Adrenal gland (tissue), 9 donors: ENCODE measurements at regions not wholly inside any gene's neighbourhood (a gene's known extent, or its start where the extent isn't known, plus 50 kb on each side); places are given as distances from the start of the nearest gene placed in this dataset.

Experiments used
- DNase-seq, 7 donors: peaks; one replicate each; pipeline ENCODE4 v3.0.0-alpha.2; 2019 to 2020
- H3K27ac ChIP-seq, 5 donors: fragments of 200-600 bp; sonication (generic) in 4 of 5; 1 replicate in 3 of 5; 2 replicates in 2 of 5; pipeline versions ENCODE4 v1.5.1 to v1.8.0; 2016 to 2020; ENCODE audit warnings: mild to moderate bottlenecking in 1 of 5
- H3K27me3 ChIP-seq: fragments of 200-600 bp; 2 replicates; pipeline ENCODE4 v1.8.0; 2021
- H3K36me3 ChIP-seq, 2 donors: fragments of 200-600 bp; replicated peaks in 1 of 2; 1 replicate in 1 of 2; 2 replicates in 1 of 2; pipeline versions ENCODE4 v1.5.1 to v1.8.0; 2018 to 2022
- H3K4me1 ChIP-seq, 2 donors: fragments of 200-600 bp; replicated peaks in 1 of 2; 1 replicate in 1 of 2; 2 replicates in 1 of 2; pipeline versions ENCODE4 v1.5.1 to v1.8.0; 2018 to 2021
- H3K4me3 ChIP-seq, 4 donors: fragments of 200-600 bp; sonication (generic) in 3 of 4; one replicate each; pipeline ENCODE4 v1.5.1; 2016 to 2018
- H3K9me3 ChIP-seq, 3 donors: fragments of 200-600 bp; sonication (generic) in 1 of 3; replicated peaks in 1 of 3; 1 replicate in 2 of 3; 2 replicates in 1 of 3; pipeline versions ENCODE4 v1.5.1 to v1.8.0; 2016 to 2021
- CTCF ChIP-seq, 6 experiments: fragments of 450-650 bp in 4 of 6; fragments of 200-600 bp in 2 of 6; sonication (generic) in 1 of 6; IDR thresholded peaks; 1 replicate in 5 of 6; 2 replicates in 1 of 6; pipeline versions ENCODE4 v1.5.1 to v1.8.0; 2016 to 2021; ENCODE audit warnings: antibody characterized with exemption in 6 of 6, mild to moderate bottlenecking in 2 of 6, moderate library complexity in 1 of 6
- POLR2A ChIP-seq, 2 donors: fragments of 450-650 bp; IDR thresholded peaks; one replicate each; pipeline ENCODE4 v1.6.1; 2017; ENCODE audit warnings: antibody characterized with exemption in 2 of 2, mild to moderate bottlenecking in 2 of 2, moderate library complexity in 1 of 2
- WGBS, 4 donors: extraction: QIAGEN DNeasy Blood & Tissue Kit in 2 of 4; methylation state at CpG; one replicate each; pipeline versions ENCODE4 v1.1.5 to v1.1.7; 2013 to 2017; 5-methylcytosine and 5-hydroxymethylcytosine counted together
- intact Hi-C, 2 donors: fragments of 100-400 bp; cut with DNase I; formaldehyde crosslinking; loops; one replicate each; pipeline versions ENCODE4 v1.14.1 to v1.15.0; 2022 to 2023
- donor health status: healthy with polysubstance abuse.
- donor health status: Bipolar disorder and iron deficiency.
- donor health status: DM: yes; HTN: yes; CAD: no.
- donor health status: DM: no; HTN: no; CAD: no.
- donor health status: DM: no; HTN: no; CAD: no.

- H3K4me3 ChIP-seq = no peak overlapping the region
- no peak for TF ChIP-seq POLR2A (IDR thresholded peaks at IDR 0.05)
- no peaks in the 10 kb centered on the region for H3K9me3 ChIP-seq
- no peak overlapping the region for H3K27ac ChIP-seq
- DNase-seq = no peak
- intact Hi-C loops = no loop called here
- H3K4me1 ChIP-seq = no peaks in the 10 kb centered on the region
- 54 to 69% (median 64%) methylated on average over 2 of the region's 2 CpGs for WGBS, 4 donors
- H3K27me3 ChIP-seq = no peaks in the 10 kb centered on the region
- no peaks in the 10 kb centered on the region for H3K36me3 ChIP-seq
Measured at GRCh38 chr20:7144464-7144863, 377.0 kb downstream of the BMP2 start.

GRCh38 chr20:7146552-7147219 lies 379.2 kb downstream of the BMP2 start:
- Histone ChIP-seq H3K4me1 (no peaks in the 10 kb centered on the region), H3K27ac (no peak overlapping the region), H3K9me3 (no peaks in the 10 kb centered on the region), H3K4me3 (no peak overlapping the region), H3K36me3 (no peaks in the 10 kb centered on the region), H3K27me3 (no peaks in the 10 kb centered on the region)
- DNase-seq = no peak
- no peak for TF ChIP-seq POLR2A (IDR thresholded peaks at IDR 0.05)
- no peak for TF ChIP-seq CTCF (IDR thresholded peaks at IDR 0.05)
- intact Hi-C loops = no loop called here
- WGBS, 4 donors = 76 to 84% (median 77%) methylated on average over 10 of the region's 10 CpGs

- TF ChIP-seq POLR2A (IDR thresholded peaks at IDR 0.05) (no peak), CTCF (IDR thresholded peaks at IDR 0.05) (no peak)
- no peak for DNase-seq
- intact Hi-C loops = no loop called here
- no peaks in the 10 kb centered on the region for H3K27me3 ChIP-seq
- H3K9me3 ChIP-seq = no peaks in the 10 kb centered on the region
- no peaks in the 10 kb centered on the region for H3K36me3 ChIP-seq
- 44 to 70% (median 54%) methylated on average over 4 of the region's 4 CpGs for WGBS, 4 donors
- no peak overlapping the region for H3K27ac ChIP-seq
- H3K4me1 ChIP-seq = no peaks in the 10 kb centered on the region
- no peak overlapping the region for H3K4me3 ChIP-seq
Measured at GRCh38 chr20:7147220-7147601, 379.7 kb downstream of the BMP2 start.

- H3K27ac ChIP-seq = no peak overlapping the region
- H3K4me1 ChIP-seq = no peaks in the 10 kb centered on the region
- TF ChIP-seq POLR2A (IDR thresholded peaks at IDR 0.05) (no peak), CTCF (IDR thresholded peaks at IDR 0.05) (no peak)
- no peaks in the 10 kb centered on the region for H3K36me3 ChIP-seq
- H3K27me3 ChIP-seq = no peaks in the 10 kb centered on the region
- no peak overlapping the region for H3K4me3 ChIP-seq
- H3K9me3 ChIP-seq = no peaks in the 10 kb centered on the region
- WGBS, 4 donors = 34 to 56% (median 45%) methylated on average over 2 of the region's 2 CpGs
- DNase-seq = no peak
- intact Hi-C loops = no loop called here
Measured at GRCh38 chr20:7151676-7152470, 384.4 kb downstream of the BMP2 start.
